ENCODE measurements at regions not wholly inside any gene's neighbourhood (a gene's known extent, or its start where the extent isn't known, plus 50 kb on each side); places are given as distances from the start of the nearest gene placed in this dataset.
"Not testable (repeated sequence)": the region's sequence is repeated elsewhere in the genome, so short reads cannot be mapped to it uniquely, and the experiment has no call there.

- H3K9ac ChIP-seq (ENCODE audit: low read length): no peak overlapping the region
- H3K9me3 ChIP-seq (ENCODE audit: control insufficient read depth, low read length): no peaks in the 10 kb centered on the region
- DNase-seq (ENCODE audit: low read depth): no peak
- no peak overlapping the region for H3K4me3 ChIP-seq (ENCODE audit: low read length)
- H3K36me3 ChIP-seq (ENCODE audit: control insufficient read depth, insufficient read depth, low read length, severe bottlenecking): no peaks in the 10 kb centered on the region
- H3K27me3 ChIP-seq (replicated peaks; ENCODE audit: control insufficient read depth, insufficient read depth, low read length): no peaks in the 10 kb centered on the region
- no peaks in the 10 kb centered on the region for H3K4me1 ChIP-seq (ENCODE audit: control insufficient read depth, insufficient read depth, low read length)
Observed at GRCh38 chrX:63581906-63582305, 203.1 kb downstream of the ARHGEF9 start.

- DNase-seq (ENCODE audit: low read depth): no peak
- Histone ChIP-seq H3K36me3 (ENCODE audit: control insufficient read depth, insufficient read depth, low read length, severe bottlenecking) (no peaks in the 10 kb centered on the region), H3K27me3 (replicated peaks; ENCODE audit: control insufficient read depth, insufficient read depth, low read length) (no peaks in the 10 kb centered on the region), H3K4me1 (ENCODE audit: control insufficient read depth, insufficient read depth, low read length) (no peaks in the 10 kb centered on the region), H3K9ac (ENCODE audit: low read length) (no peak overlapping the region), H3K4me3 (ENCODE audit: low read length) (no peak overlapping the region), H3K9me3 (ENCODE audit: control insufficient read depth, low read length) (no peaks in the 10 kb centered on the region)
Observed at GRCh38 chrX:63581398-63581797, 203.6 kb downstream of the ARHGEF9 start.

- no peak for DNase-seq (ENCODE audit: low read depth)
- H3K4me3 ChIP-seq (ENCODE audit: low read length): no peak overlapping the region
- H3K9me3 ChIP-seq (ENCODE audit: control insufficient read depth, low read length): no peaks in the 10 kb centered on the region
- no peak overlapping the region for H3K9ac ChIP-seq (ENCODE audit: low read length)
- no peaks in the 10 kb centered on the region for H3K27me3 ChIP-seq (replicated peaks; ENCODE audit: control insufficient read depth, insufficient read depth, low read length)
- H3K36me3 ChIP-seq (ENCODE audit: control insufficient read depth, insufficient read depth, low read length, severe bottlenecking): no peaks in the 10 kb centered on the region
- no peaks in the 10 kb centered on the region for H3K4me1 ChIP-seq (ENCODE audit: control insufficient read depth, insufficient read depth, low read length)
Observed at GRCh38 chrX:63576533-63576932, 208.5 kb downstream of the ARHGEF9 start.

- H3K9me3 ChIP-seq (ENCODE audit: control insufficient read depth, low read length); H3K4me3 ChIP-seq (ENCODE audit: low read length); H3K4me1 ChIP-seq (ENCODE audit: control insufficient read depth, insufficient read depth, low read length); H3K36me3 ChIP-seq (ENCODE audit: control insufficient read depth, insufficient read depth, low read length, severe bottlenecking); H3K27me3 ChIP-seq (replicated peaks; ENCODE audit: control insufficient read depth, insufficient read depth, low read length); H3K9ac ChIP-seq (ENCODE audit: low read length); DNase-seq (ENCODE audit: low read depth): not testable (repeated sequence)
Observed at GRCh38 chrX:63575700-63576099, 209.3 kb downstream of the ARHGEF9 start.

GRCh38 chrX:63566856-63567255 is 215.7 kb upstream of the SPIN4 start:
- H3K9me3 ChIP-seq (ENCODE audit: control insufficient read depth, low read length): peaks cover 15% of the 10 kb centered on the region

GRCh38 chrX:63561425-63561824 is 210.3 kb upstream of the SPIN4 start:
- peak; percentile 22 for DNase-seq (ENCODE audit: low read depth)
- H3K4me1 ChIP-seq (ENCODE audit: control insufficient read depth, insufficient read depth, low read length): no peaks in the 10 kb centered on the region
- peak overlapping the region; percentile 83 for H3K9ac ChIP-seq (ENCODE audit: low read length)
- no peaks in the 10 kb centered on the region for H3K36me3 ChIP-seq (ENCODE audit: control insufficient read depth, insufficient read depth, low read length, severe bottlenecking)
- peak overlapping the region; percentile 88 for H3K4me3 ChIP-seq (ENCODE audit: low read length)
- H3K27me3 ChIP-seq (replicated peaks; ENCODE audit: control insufficient read depth, insufficient read depth, low read length): no peaks in the 10 kb centered on the region
- H3K9me3 ChIP-seq (ENCODE audit: control insufficient read depth, low read length): peaks cover 9% of the 10 kb centered on the region

More at GRCh38 chrX:63566856-63567255, 215.7 kb upstream of the SPIN4 start:
- Histone ChIP-seq H3K27me3 (replicated peaks; ENCODE audit: control insufficient read depth, insufficient read depth, low read length) (no peaks in the 10 kb centered on the region), H3K9ac (ENCODE audit: low read length) (no peak overlapping the region), H3K4me1 (ENCODE audit: control insufficient read depth, insufficient read depth, low read length) (no peaks in the 10 kb centered on the region), H3K4me3 (ENCODE audit: low read length) (no peak overlapping the region), H3K36me3 (ENCODE audit: control insufficient read depth, insufficient read depth, low read length, severe bottlenecking) (no peaks in the 10 kb centered on the region)
- DNase-seq (ENCODE audit: low read depth): no peak

- peak overlapping the region; percentile 83 for H3K9ac ChIP-seq (ENCODE audit: low read length)
- no peaks in the 10 kb centered on the region for H3K27me3 ChIP-seq (replicated peaks; ENCODE audit: control insufficient read depth, insufficient read depth, low read length)
- no peaks in the 10 kb centered on the region for H3K36me3 ChIP-seq (ENCODE audit: control insufficient read depth, insufficient read depth, low read length, severe bottlenecking)
- peaks cover 2% of the 10 kb centered on the region for H3K9me3 ChIP-seq (ENCODE audit: control insufficient read depth, low read length)
- no peaks in the 10 kb centered on the region for H3K4me1 ChIP-seq (ENCODE audit: control insufficient read depth, insufficient read depth, low read length)
- DNase-seq (ENCODE audit: low read depth): peak; percentile 85
- peak overlapping the region; percentile 88 for H3K4me3 ChIP-seq (ENCODE audit: low read length)
Observed at GRCh38 chrX:63560601-63561218, 209.6 kb upstream of the SPIN4 start.

GRCh38 chrX:63551856-63552255 is 200.7 kb upstream of the SPIN4 start:
- H3K9me3 ChIP-seq (ENCODE audit: control insufficient read depth, low read length): peaks cover 5% of the 10 kb centered on the region
- no peak overlapping the region for H3K9ac ChIP-seq (ENCODE audit: low read length)

GRCh38 chrX:63530654-63531053 is 179.5 kb upstream of the SPIN4 start:
- no peak overlapping the region for H3K4me3 ChIP-seq (ENCODE audit: low read length)
- no peaks in the 10 kb centered on the region for H3K36me3 ChIP-seq (ENCODE audit: control insufficient read depth, insufficient read depth, low read length, severe bottlenecking)
- no peaks in the 10 kb centered on the region for H3K4me1 ChIP-seq (ENCODE audit: control insufficient read depth, insufficient read depth, low read length)
- H3K27me3 ChIP-seq (replicated peaks; ENCODE audit: control insufficient read depth, insufficient read depth, low read length): no peaks in the 10 kb centered on the region
- no peak for DNase-seq (ENCODE audit: low read depth)
- H3K9ac ChIP-seq (ENCODE audit: low read length): no peak overlapping the region
- H3K9me3 ChIP-seq (ENCODE audit: control insufficient read depth, low read length): peaks cover 14% of the 10 kb centered on the region

More at GRCh38 chrX:63551856-63552255, 200.7 kb upstream of the SPIN4 start:
- DNase-seq (ENCODE audit: low read depth): no peak
- Histone ChIP-seq H3K4me1 (ENCODE audit: control insufficient read depth, insufficient read depth, low read length) (no peaks in the 10 kb centered on the region), H3K4me3 (ENCODE audit: low read length) (no peak overlapping the region), H3K27me3 (replicated peaks; ENCODE audit: control insufficient read depth, insufficient read depth, low read length) (no peaks in the 10 kb centered on the region), H3K36me3 (ENCODE audit: control insufficient read depth, insufficient read depth, low read length, severe bottlenecking) (no peaks in the 10 kb centered on the region)

GRCh38 chrX:63529961-63530360 is 178.8 kb upstream of the SPIN4 start:
- H3K27me3 ChIP-seq (replicated peaks; ENCODE audit: control insufficient read depth, insufficient read depth, low read length): no peaks in the 10 kb centered on the region
- H3K4me1 ChIP-seq (ENCODE audit: control insufficient read depth, insufficient read depth, low read length): no peaks in the 10 kb centered on the region
- H3K9me3 ChIP-seq (ENCODE audit: control insufficient read depth, low read length): peaks cover 14% of the 10 kb centered on the region
- no peak overlapping the region for H3K9ac ChIP-seq (ENCODE audit: low read length)
- H3K4me3 ChIP-seq (ENCODE audit: low read length): no peak overlapping the region
- no peak for DNase-seq (ENCODE audit: low read depth)
- H3K36me3 ChIP-seq (ENCODE audit: control insufficient read depth, insufficient read depth, low read length, severe bottlenecking): no peaks in the 10 kb centered on the region

GRCh38 chrX:63526863-63527262 is 175.7 kb upstream of the SPIN4 start:
- H3K9me3 ChIP-seq (ENCODE audit: control insufficient read depth, low read length): peaks cover 14% of the 10 kb centered on the region
- no peak overlapping the region for H3K9ac ChIP-seq (ENCODE audit: low read length)
- H3K4me1 ChIP-seq (ENCODE audit: control insufficient read depth, insufficient read depth, low read length): no peaks in the 10 kb centered on the region
- H3K36me3 ChIP-seq (ENCODE audit: control insufficient read depth, insufficient read depth, low read length, severe bottlenecking): no peaks in the 10 kb centered on the region
- no peak for DNase-seq (ENCODE audit: low read depth)
- H3K27me3 ChIP-seq (replicated peaks; ENCODE audit: control insufficient read depth, insufficient read depth, low read length): no peaks in the 10 kb centered on the region
- no peak overlapping the region for H3K4me3 ChIP-seq (ENCODE audit: low read length)

GRCh38 chrX:63525491-63525890 is 174.4 kb upstream of the SPIN4 start:
- H3K9me3 ChIP-seq (ENCODE audit: control insufficient read depth, low read length): peaks cover 5% of the 10 kb centered on the region
- H3K4me3 ChIP-seq (ENCODE audit: low read length): no peak overlapping the region
- no peak for DNase-seq (ENCODE audit: low read depth)
- H3K9ac ChIP-seq (ENCODE audit: low read length): no peak overlapping the region
- no peaks in the 10 kb centered on the region for H3K36me3 ChIP-seq (ENCODE audit: control insufficient read depth, insufficient read depth, low read length, severe bottlenecking)
- no peaks in the 10 kb centered on the region for H3K4me1 ChIP-seq (ENCODE audit: control insufficient read depth, insufficient read depth, low read length)
- no peaks in the 10 kb centered on the region for H3K27me3 ChIP-seq (replicated peaks; ENCODE audit: control insufficient read depth, insufficient read depth, low read length)

All from adipocyte (in vitro differentiated cells).